ENCODE measurements at regions not wholly inside any gene's neighbourhood (a gene's known extent, or its start where the extent isn't known, plus 50 kb on each side); places are given as distances from the start of the nearest gene placed in this dataset.

GRCh38 chr1:214895011-214895600 lies 187.4 kb upstream of the KCNK2 start:
- TF ChIP-seq CTCF (IDR thresholded peaks at IDR 0.05): no peak
- no peak for TF ChIP-seq POLR2A (IDR thresholded peaks at IDR 0.05)
